ENCODE measurements at regions not wholly inside any gene's neighbourhood (a gene's known extent, or its start where the extent isn't known, plus 50 kb on each side); places are given as distances from the start of the nearest gene placed in this dataset.

DNA sequence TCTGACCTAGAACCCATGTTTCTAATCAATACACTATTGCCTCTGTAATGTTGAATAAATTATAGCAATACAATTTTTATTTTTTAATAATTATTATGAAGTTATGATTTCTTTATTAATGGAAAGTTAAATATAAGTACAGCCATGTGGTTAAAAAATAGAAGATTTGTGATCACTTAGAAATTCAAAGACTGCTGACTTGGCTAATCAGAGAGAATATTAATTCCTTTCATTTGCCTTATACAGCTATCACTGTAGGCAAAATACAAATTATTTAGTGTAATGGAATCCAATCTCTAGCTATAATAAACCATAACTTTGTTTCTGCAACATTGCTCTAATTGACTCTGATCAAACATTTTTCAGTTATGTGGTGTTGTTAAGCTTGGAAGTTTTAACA is 255.0 kb upstream of the TAS2R1 start:
- TF ChIP-seq USF2 (IDR thresholded peaks at IDR 0.05; ENCODE audit: low read length) (no peak), TAF1 (IDR thresholded peaks at IDR 0.05; ENCODE audit: low read depth, low read length) (no peak), SRF (IDR thresholded peaks at IDR 0.05; ENCODE audit: low read depth, low read length) (no peak), POLR2AphosphoS5 (IDR thresholded peaks at IDR 0.05; ENCODE audit: low read depth, low read length) (no peak), YY1 (IDR thresholded peaks at IDR 0.05; ENCODE audit: low read depth, low read length) (no peak), RFX5 (IDR thresholded peaks at IDR 0.05; ENCODE audit: borderline replicate concordance, low read depth, low read length) (no peak), CTCF (IDR thresholded peaks at IDR 0.05; ENCODE audit: control extremely low read depth in 1 of 3, insufficient read depth in 1 of 3, low read depth in 1 of 3, low read length in 3 of 3) (no peak)
